PC-3 (cell line): ENCODE measurements at regions not wholly inside any gene's neighbourhood (a gene's known extent, or its start where the extent isn't known, plus 50 kb on each side); places are given as distances from the start of the nearest gene placed in this dataset.

Experiments used
- ATAC-seq: fragments of 200-7000 bp; cut with Tn5 transposase; 2 replicates; pipeline ENCODE4 v1.9.1; 2020; ENCODE audit warnings: mild to moderate bottlenecking, moderate library complexity
- BruUV-seq: library from RNA; stranded (reverse); fragments of 400-500 nt; replicated peaks from 2 replicates; lab custom pipeline; 2021; lab: Mats Ljungman, UMichigan
- CTCF ChIA-PET: fragments of 300-600 bp; sonication (Branson Sonifier 250); formaldehyde crosslinking; loops from one replicate; lab custom pipeline; 2022; ENCODE audit warnings: antibody characterized with exemption; lab: Charles Lee
- POLR2A ChIA-PET: fragments of 300-600 bp; sonication (Branson Sonifier 250); formaldehyde crosslinking; loops from one replicate; lab custom pipeline; 2022; ENCODE audit warnings: antibody characterized with exemption; ENCODE audit not compliant: unreplicated experiment; lab: Charles Lee
- DNase-seq: peaks from one replicate; pipeline ENCODE4 v3.0.0-alpha.2; 2015
- H2AFZ ChIP-seq: fragments of 300-600 bp; sonication (generic); 2 replicates; pipeline ENCODE4 v1.6.0; 2016; ENCODE audit warnings: antibody characterized with exemption, low read length
- H3F3A ChIP-seq: fragments of 300-600 bp; sonication (generic); one replicate; pipeline ENCODE4 v1.6.0; 2017; ENCODE audit warnings: antibody characterized with exemption, low read length, control low read depth, mild to moderate bottlenecking; ENCODE audit not compliant: unreplicated experiment
- H3K27ac ChIP-seq: fragments of 300-600 bp; sonication (generic); 2 replicates; pipeline ENCODE4 v1.5.1; 2016; ENCODE audit warnings: mild to moderate bottlenecking, low read length
- H3K27me3 ChIP-seq: fragments of 300-600 bp; sonication (generic); 2 replicates; pipeline ENCODE4 v1.6.1; 2016; ENCODE audit warnings: low read length, mixed read lengths
- H3K36me3 ChIP-seq: fragments of 300-600 bp; sonication (generic); 2 replicates; pipeline ENCODE4 v1.6.1; 2016; ENCODE audit warnings: low read depth, mixed run types, low read length, mixed read lengths
- H3K4me1 ChIP-seq: fragments of 300-600 bp; sonication (generic); 2 replicates; pipeline ENCODE4 v1.5.1; 2016; ENCODE audit warnings: low read length; ENCODE audit not compliant: insufficient read depth
- H3K4me2 ChIP-seq: fragments of 300-600 bp; sonication (generic); 2 replicates; pipeline ENCODE4 v1.6.0; 2016; ENCODE audit warnings: low read length
- H3K4me3 ChIP-seq: fragments of 300-600 bp; sonication (generic); 2 replicates; pipeline ENCODE4 v1.5.1; 2016; ENCODE audit warnings: mild to moderate bottlenecking, low read length, mixed read lengths
- H3K79me2 ChIP-seq: fragments of 300-600 bp; sonication (generic); 2 replicates; pipeline ENCODE4 v1.6.1; 2017; ENCODE audit warnings: low read length, mixed read lengths
- H3K9ac ChIP-seq: fragments of 300-600 bp; sonication (generic); 2 replicates; pipeline ENCODE4 v1.6.0; 2016; ENCODE audit warnings: mild to moderate bottlenecking, low read length
- H3K9me2 ChIP-seq: fragments of 300-600 bp; sonication (generic); replicated peaks from 2 replicates; pipeline ENCODE4 v1.6.1; 2016; ENCODE audit warnings: mixed run types, low read length, mixed read lengths
- H3K9me3 ChIP-seq: fragments of 300-600 bp; sonication (generic); 2 replicates; pipeline ENCODE4 v1.6.1; 2016; ENCODE audit warnings: low read length, mixed read lengths
- H4K20me1 ChIP-seq: fragments of 300-600 bp; sonication (generic); 2 replicates; pipeline ENCODE4 v1.6.1; 2016; ENCODE audit warnings: low read length, mixed read lengths
- EZH2 ChIP-seq: fragments of 300-600 bp; sonication (generic); IDR thresholded peaks from one replicate; pipeline ENCODE4 v1.6.1; 2017; ENCODE audit warnings: antibody characterized with exemption, mild to moderate bottlenecking, low read length; ENCODE audit not compliant: unreplicated experiment
- EZH2phosphoT487 ChIP-seq: fragments of 300-600 bp; sonication (generic); IDR thresholded peaks from 2 replicates; pipeline ENCODE4 v1.6.1; 2018; ENCODE audit warnings: mild to moderate bottlenecking, antibody characterized with exemption, low read length, borderline replicate concordance
- intact Hi-C: fragments of 100-400 bp; cut with micrococcal nuclease; formaldehyde crosslinking; loops from 2 replicates; pipeline ENCODE4 v1.9.0; 2023
- TF ChIP-seq, protein P1 (sequence below): fragments of 300-600 bp; sonication (generic); conservative IDR thresholded peaks from 2 replicates; pipeline ENCODE4 v1.5.1; 2017; ENCODE audit warnings: antibody characterized with exemption, low read depth, mild to moderate bottlenecking, low read length

DNA sequence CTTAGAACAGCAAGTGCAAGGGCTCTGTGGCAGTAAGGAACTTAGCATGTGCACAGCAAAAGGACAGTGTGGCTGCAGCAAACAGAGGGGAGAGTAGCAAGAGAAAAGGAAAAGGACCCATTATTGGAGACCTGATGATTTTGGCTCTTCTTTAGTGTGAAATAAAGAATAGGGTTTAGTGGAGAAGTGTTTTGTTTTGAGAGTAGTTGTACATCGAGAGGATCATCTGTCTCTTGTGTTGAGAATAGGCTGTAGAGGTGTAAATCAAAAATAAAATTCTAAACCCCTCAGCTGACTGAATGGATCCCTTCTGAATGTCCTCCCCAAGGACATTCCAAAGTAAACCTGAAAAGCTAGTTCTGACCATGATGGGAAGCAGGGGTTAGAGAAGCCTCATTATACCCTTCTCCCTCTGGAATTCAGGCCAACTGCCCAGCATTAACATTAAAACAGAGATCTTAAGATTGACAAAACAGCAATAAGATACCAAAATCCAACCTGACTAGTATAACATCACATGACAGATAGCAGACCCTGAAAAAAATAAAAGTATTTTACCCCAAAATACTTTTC is 73.6 kb upstream of the OBI1 start:
- ChIA-PET CTCF (no interaction called here), POLR2A (no interaction called here)
- intact Hi-C loops: no loop called here
- Histone ChIP-seq H2AFZ (no peak overlapping the region), H4K20me1 (no peaks in the 10 kb centered on the region), H3F3A (no peaks in the 10 kb centered on the region), H3K4me2 (no peak overlapping the region), H3K9ac (no peak overlapping the region), H3K36me3 (no peaks in the 10 kb centered on the region), H3K9me2 (no peaks in the 10 kb centered on the region), H3K27me3 (no peaks in the 10 kb centered on the region), H3K4me3 (no peak overlapping the region), H3K79me2 (no peaks in the 10 kb centered on the region), H3K9me3 (no peaks in the 10 kb centered on the region), H3K27ac (no peak overlapping the region), H3K4me1 (no peaks in the 10 kb centered on the region)
- ATAC-seq (no peak), DNase-seq (no peak)
- TF ChIP-seq EZH2 (no peak), EZH2phosphoT487 (no peak)
- TF ChIP-seq, protein P1, sequence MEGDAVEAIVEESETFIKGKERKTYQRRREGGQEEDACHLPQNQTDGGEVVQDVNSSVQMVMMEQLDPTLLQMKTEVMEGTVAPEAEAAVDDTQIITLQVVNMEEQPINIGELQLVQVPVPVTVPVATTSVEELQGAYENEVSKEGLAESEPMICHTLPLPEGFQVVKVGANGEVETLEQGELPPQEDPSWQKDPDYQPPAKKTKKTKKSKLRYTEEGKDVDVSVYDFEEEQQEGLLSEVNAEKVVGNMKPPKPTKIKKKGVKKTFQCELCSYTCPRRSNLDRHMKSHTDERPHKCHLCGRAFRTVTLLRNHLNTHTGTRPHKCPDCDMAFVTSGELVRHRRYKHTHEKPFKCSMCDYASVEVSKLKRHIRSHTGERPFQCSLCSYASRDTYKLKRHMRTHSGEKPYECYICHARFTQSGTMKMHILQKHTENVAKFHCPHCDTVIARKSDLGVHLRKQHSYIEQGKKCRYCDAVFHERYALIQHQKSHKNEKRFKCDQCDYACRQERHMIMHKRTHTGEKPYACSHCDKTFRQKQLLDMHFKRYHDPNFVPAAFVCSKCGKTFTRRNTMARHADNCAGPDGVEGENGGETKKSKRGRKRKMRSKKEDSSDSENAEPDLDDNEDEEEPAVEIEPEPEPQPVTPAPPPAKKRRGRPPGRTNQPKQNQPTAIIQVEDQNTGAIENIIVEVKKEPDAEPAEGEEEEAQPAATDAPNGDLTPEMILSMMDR: no peak
- BruUV-seq: no TSS peak

DNA sequence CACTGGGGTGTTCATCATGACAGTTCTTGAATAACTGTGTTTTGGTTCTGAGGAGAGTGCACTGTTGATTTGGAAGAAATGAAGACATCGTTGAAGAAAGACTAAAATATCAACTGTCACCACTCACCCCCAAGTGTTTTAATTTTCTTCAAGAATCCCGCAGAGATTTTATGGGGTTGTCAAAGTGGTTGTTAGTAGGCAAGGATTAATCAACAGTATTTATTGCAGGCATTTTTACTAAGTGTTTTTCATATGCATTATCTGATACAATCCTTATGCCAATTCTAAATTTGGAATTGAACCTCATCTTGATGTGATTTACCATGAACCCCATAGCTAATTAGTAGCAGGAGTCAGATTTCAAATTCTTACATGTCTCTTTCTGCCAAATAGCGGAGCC is 63.7 kb upstream of the OBI1 start:
- Histone ChIP-seq H3K4me1 (no peaks in the 10 kb centered on the region), H3K27me3 (peaks cover 16% of the 10 kb centered on the region; the same call in 1 of the 2 replicates), H3F3A (no peaks in the 10 kb centered on the region), H3K9me3 (no peaks in the 10 kb centered on the region), H3K4me3 (no peak overlapping the region), H3K79me2 (no peaks in the 10 kb centered on the region), H3K9me2 (no peaks in the 10 kb centered on the region), H2AFZ (no peak overlapping the region), H4K20me1 (no peaks in the 10 kb centered on the region), H3K9ac (no peak overlapping the region), H3K27ac (no peak overlapping the region), H3K4me2 (no peak overlapping the region), H3K36me3 (no peaks in the 10 kb centered on the region)
- POLR2A ChIA-PET: no interaction called here
- TF ChIP-seq EZH2phosphoT487 (no peak), EZH2 (no peak)
- TF ChIP-seq, protein P1: no peak
- CTCF ChIA-PET: no interaction called here
- DNase-seq (no peak), ATAC-seq (no peak)
- BruUV-seq: no TSS peak
- intact Hi-C loops: no loop called here

DNA sequence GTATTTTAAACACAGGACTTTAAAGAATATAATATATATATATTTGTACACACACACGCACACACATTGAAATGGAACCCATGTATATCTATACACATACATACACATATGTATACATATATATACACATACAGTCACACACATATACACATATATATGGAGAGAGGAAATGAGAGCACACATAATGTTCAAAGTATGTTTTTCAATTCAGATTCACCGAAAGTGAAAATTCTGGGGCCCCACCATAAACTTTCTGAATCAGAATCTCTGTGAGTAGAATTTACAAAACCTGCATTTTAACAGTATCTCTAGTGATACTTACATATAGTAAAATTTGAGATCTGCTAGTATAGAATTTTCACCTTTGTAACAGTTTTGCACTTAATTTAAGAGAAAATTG is 60.4 kb upstream of the OBI1 start:
- H3K9me2 ChIP-seq: no peaks in the 10 kb centered on the region
- intact Hi-C loops: no loop called here
- CTCF ChIA-PET: no interaction called here

More for the DNA sequence above, 60.4 kb upstream of the OBI1 start:
- H3K4me3 ChIP-seq: no peak overlapping the region
- no peaks in the 10 kb centered on the region for H3K79me2 ChIP-seq
- H3K27ac ChIP-seq: no peak overlapping the region
- no peak for DNase-seq
- no peak overlapping the region for H2AFZ ChIP-seq
- H3K36me3 ChIP-seq: no peaks in the 10 kb centered on the region
- POLR2A ChIA-PET: no interaction called here
- no peaks in the 10 kb centered on the region for H3K9me3 ChIP-seq
- no peak overlapping the region for H3K9ac ChIP-seq
- BruUV-seq: no TSS peak
- H3K4me2 ChIP-seq: no peak overlapping the region
- no peak for ATAC-seq
- no peaks in the 10 kb centered on the region for H4K20me1 ChIP-seq
- no peaks in the 10 kb centered on the region for H3F3A ChIP-seq
- TF ChIP-seq, protein P1: no peak
- TF ChIP-seq EZH2 (no peak), EZH2phosphoT487 (no peak)
- H3K4me1 ChIP-seq: no peaks in the 10 kb centered on the region
- peaks cover 16% of the 10 kb centered on the region; the same call in 1 of the 2 replicates for H3K27me3 ChIP-seq
